Mesendoderm (in vitro differentiated cells): ENCODE measurements at regions not wholly inside any gene's neighbourhood (a gene's known extent, or its start where the extent isn't known, plus 50 kb on each side); places are given as distances from the start of the nearest gene placed in this dataset.
"Not testable (repeated sequence)": the region's sequence is repeated elsewhere in the genome, so short reads cannot be mapped to it uniquely, and the experiment has no call there.

Experiments used
- DNase-seq: peaks from one replicate; pipeline ENCODE4 v3.0.0; 2013
- H2AK5ac ChIP-seq: 2 replicates; pipeline ENCODE4 v1.6.1; 2013; ENCODE audit warnings: low read length, inconsistent platforms
- H2BK120ac ChIP-seq: 2 replicates; pipeline ENCODE4 v1.6.1; 2013; ENCODE audit warnings: low read depth, mild to moderate bottlenecking, low read length, moderate library complexity, mixed read lengths
- H2BK15ac ChIP-seq: replicated peaks from 2 replicates; pipeline ENCODE4 v1.6.1; 2013; ENCODE audit warnings: low read depth, mild to moderate bottlenecking, moderate library complexity
- H2BK5ac ChIP-seq: 2 replicates; pipeline ENCODE4 v1.6.1; 2013; ENCODE audit warnings: low read length, inconsistent platforms
- H3K18ac ChIP-seq: 2 replicates; pipeline ENCODE4 v1.6.1; 2013; ENCODE audit warnings: mild to moderate bottlenecking, low read length, mixed read lengths
- H3K23ac ChIP-seq: one replicate; pipeline ENCODE4 v1.6.1; 2013; ENCODE audit warnings: low read length
- H3K27ac ChIP-seq: 2 replicates; pipeline ENCODE4 v1.5.1; 2013; ENCODE audit warnings: low read depth, mild to moderate bottlenecking, inconsistent platforms, low read length, moderate library complexity
- H3K27me3 ChIP-seq: 2 replicates; pipeline ENCODE4 v1.6.1; 2013; ENCODE audit warnings: low read length, control low read depth, mild to moderate bottlenecking, inconsistent platforms; ENCODE audit not compliant: insufficient read depth, poor library complexity
- H3K36me3 ChIP-seq: 2 replicates; pipeline ENCODE4 v1.6.1; 2013; ENCODE audit warnings: low read length, inconsistent platforms; ENCODE audit not compliant: control insufficient read depth, insufficient read depth
- H3K4ac ChIP-seq: one replicate; pipeline ENCODE4 v1.6.1; 2013; ENCODE audit warnings: low read depth, mild to moderate bottlenecking, low read length, moderate library complexity
- H3K4me1 ChIP-seq: 2 replicates; pipeline ENCODE4 v1.6.1; 2013; ENCODE audit warnings: low read depth, low read length, inconsistent platforms; ENCODE audit not compliant: control insufficient read depth
- H3K4me2 ChIP-seq: 2 replicates; pipeline ENCODE4 v1.6.1; 2013; ENCODE audit warnings: low read length
- H3K4me3 ChIP-seq: 2 replicates; pipeline ENCODE4 v1.5.1; 2013; ENCODE audit warnings: mild to moderate bottlenecking, low read length
- H3K56ac ChIP-seq: one replicate; pipeline ENCODE4 v1.6.1; 2013; ENCODE audit warnings: low read length
- H3K79me1 ChIP-seq: 2 replicates; pipeline ENCODE4 v1.6.1; 2013; ENCODE audit warnings: low read length, inconsistent platforms
- H3K79me2 ChIP-seq: 2 replicates; pipeline ENCODE4 v1.6.1; 2013; ENCODE audit warnings: mild to moderate bottlenecking, low read length; ENCODE audit not compliant: control insufficient read depth, insufficient read depth
- H3K9ac ChIP-seq: 2 replicates; pipeline ENCODE4 v1.6.1; 2013; ENCODE audit warnings: low read length, inconsistent platforms
- H4K5ac ChIP-seq: one replicate; pipeline ENCODE4 v1.6.1; 2013; ENCODE audit warnings: low read length
- H4K8ac ChIP-seq: one replicate; pipeline ENCODE4 v1.6.1; 2013; ENCODE audit warnings: low read depth, mild to moderate bottlenecking, control low read depth, low read length, moderate library complexity
- WGBS: extraction: QIAGEN DNeasy Blood & Tissue Kit; methylation state at CpG from one replicate; pipeline ENCODE4 v1.1.7; 2013; ENCODE audit warnings: low lambda C conversion rate, missing lambda C conversion rate; ENCODE audit not compliant: insufficient coverage; ENCODE audit errors: extremely low coverage; 5-methylcytosine and 5-hydroxymethylcytosine counted together

- no peak for DNase-seq
- no peak overlapping the region for H3K56ac ChIP-seq
- H3K79me2 ChIP-seq, result no peaks in the 10 kb centered on the region
- no peak overlapping the region for H3K4me3 ChIP-seq
- no peak overlapping the region for H2AK5ac ChIP-seq
- no peak overlapping the region for H2BK15ac ChIP-seq
- H3K36me3 ChIP-seq, result no peaks in the 10 kb centered on the region
- no peak overlapping the region for H3K27ac ChIP-seq
- H4K8ac ChIP-seq, result no peak overlapping the region
- H3K4me1 ChIP-seq, result no peaks in the 10 kb centered on the region
- H3K4me2 ChIP-seq, result no peak overlapping the region
- no peak overlapping the region for H3K18ac ChIP-seq
- WGBS, result no CpG with 5 or more reads among the region's 6 CpGs
- no peak overlapping the region for H3K23ac ChIP-seq
- H3K79me1 ChIP-seq, result no peaks in the 10 kb centered on the region
- no peak overlapping the region for H4K5ac ChIP-seq
- no peak overlapping the region for H2BK120ac ChIP-seq
- H2BK5ac ChIP-seq, result no peak overlapping the region
- no peak overlapping the region for H3K4ac ChIP-seq
- H3K27me3 ChIP-seq, result no peaks in the 10 kb centered on the region
- no peak overlapping the region for H3K9ac ChIP-seq
These were observed 134.2 kb upstream of the FRG1 start for GRCh38 chr4:189806506-189806905.

- no peak overlapping the region for H2AK5ac ChIP-seq
- no peaks in the 10 kb centered on the region for H3K36me3 ChIP-seq
- H3K27ac ChIP-seq, result no peak overlapping the region
- H3K79me1 ChIP-seq, result no peaks in the 10 kb centered on the region
- no peaks in the 10 kb centered on the region for H3K27me3 ChIP-seq
- H3K4me2 ChIP-seq, result no peak overlapping the region
- no peak overlapping the region for H2BK5ac ChIP-seq
- H4K5ac ChIP-seq, result no peak overlapping the region
- no peak overlapping the region for H3K18ac ChIP-seq
- no peak overlapping the region for H2BK120ac ChIP-seq
- no peak overlapping the region for H3K9ac ChIP-seq
- no peak overlapping the region for H3K4me3 ChIP-seq
- H3K4me1 ChIP-seq, result no peaks in the 10 kb centered on the region
- no CpG with 5 or more reads among the region's 35 CpGs for WGBS
- no peak overlapping the region for H4K8ac ChIP-seq
- no peak for DNase-seq
- no peak overlapping the region for H3K4ac ChIP-seq
- H3K56ac ChIP-seq, result no peak overlapping the region
- no peak overlapping the region for H3K23ac ChIP-seq
- H2BK15ac ChIP-seq, result no peak overlapping the region
- H3K79me2 ChIP-seq, result no peaks in the 10 kb centered on the region
These were observed 133.6 kb upstream of the FRG1 start for GRCh38 chr4:189807031-189807430.

GRCh38 chr4:189809241-189809735 is 131.4 kb upstream of the FRG1 start:
- Histone ChIP-seq H3K79me1 (no peaks in the 10 kb centered on the region), H3K4me1 (no peaks in the 10 kb centered on the region), H3K79me2 (no peaks in the 10 kb centered on the region), H2BK5ac (no peak overlapping the region), H3K27me3 (no peaks in the 10 kb centered on the region), H2AK5ac (no peak overlapping the region), H3K9ac (no peak overlapping the region), H3K4ac (no peak overlapping the region), H3K23ac (no peak overlapping the region), H2BK15ac (no peak overlapping the region), H4K5ac (no peak overlapping the region), H3K4me2 (no peak overlapping the region), H2BK120ac (no peak overlapping the region), H4K8ac (no peak overlapping the region), H3K27ac (no peak overlapping the region), H3K56ac (no peak overlapping the region), H3K36me3 (no peaks in the 10 kb centered on the region), H3K18ac (no peak overlapping the region), H3K4me3 (no peak overlapping the region)
- no CpG with 5 or more reads among the region's 5 CpGs for WGBS
- DNase-seq, result no peak

- Histone ChIP-seq H2AK5ac (no peak overlapping the region), H3K79me2 (no peaks in the 10 kb centered on the region), H2BK5ac (no peak overlapping the region), H2BK120ac (no peak overlapping the region), H3K23ac (no peak overlapping the region), H3K18ac (no peak overlapping the region), H3K4me1 (no peaks in the 10 kb centered on the region), H3K9ac (no peak overlapping the region), H3K27ac (no peak overlapping the region), H2BK15ac (no peak overlapping the region), H3K4me3 (no peak overlapping the region), H3K79me1 (no peaks in the 10 kb centered on the region), H3K4me2 (no peak overlapping the region), H3K56ac (no peak overlapping the region), H3K4ac (no peak overlapping the region), H3K36me3 (no peaks in the 10 kb centered on the region), H4K8ac (no peak overlapping the region), H3K27me3 (no peaks in the 10 kb centered on the region), H4K5ac (no peak overlapping the region)
- DNase-seq, result no peak
- WGBS, result no CpG with 5 or more reads among the region's 9 CpGs
These were observed 130.8 kb upstream of the FRG1 start for GRCh38 chr4:189809839-189810238.

- not testable (repeated sequence) for H3K36me3 ChIP-seq, H4K8ac ChIP-seq, H3K27ac ChIP-seq, H3K4me3 ChIP-seq, H3K79me2 ChIP-seq, DNase-seq, H3K4ac ChIP-seq, H3K4me2 ChIP-seq, H2BK15ac ChIP-seq, H3K23ac ChIP-seq, H2BK120ac ChIP-seq, H3K9ac ChIP-seq, H2AK5ac ChIP-seq, H3K79me1 ChIP-seq, H3K56ac ChIP-seq, H4K5ac ChIP-seq, H3K18ac ChIP-seq, H3K27me3 ChIP-seq, H3K4me1 ChIP-seq, H2BK5ac ChIP-seq
- no CpG with 5 or more reads among the region's 75 CpGs for WGBS
These were observed 130.1 kb upstream of the FRG1 start for GRCh38 chr4:189810318-189811181.
